WTC11 (cell line): ENCODE measurements at regions not wholly inside any gene's neighbourhood (a gene's known extent, or its start where the extent isn't known, plus 50 kb on each side); places are given as distances from the start of the nearest gene placed in this dataset.

ENCODE experiments used
- ATAC-seq: fragments of 200-7000 bp; cut with Tn5 transposase; 2 replicates; pipeline ENCODE4 v1.10.0; 2021; ENCODE audit warnings: mild to moderate bottlenecking, moderate library complexity
- CTCF ChIA-PET: fragments of 300-600 bp; sonication (Branson Sonifier 250); formaldehyde crosslinking; loops from one replicate; lab custom pipeline; 2021; ENCODE audit warnings: antibody characterized with exemption; lab: Charles Lee
- POLR2A ChIA-PET: fragments of 350-600 bp; sonication (Branson Sonifier 250); formaldehyde crosslinking; loops from one replicate; lab custom pipeline; 2021; ENCODE audit warnings: antibody characterized with exemption; lab: Charles Lee
- DNase-seq: peaks from one replicate; pipeline ENCODE4 v3.0.0; 2021; ENCODE audit warnings: low spot score
- H3K27ac Mint-ChIP-seq: 2 replicates; pipeline ENCODE4 v1.8.0; 2021; ENCODE audit warnings: mixed read lengths
- H3K27me3 Mint-ChIP-seq: 2 replicates; pipeline ENCODE4 v1.8.0; 2021; ENCODE audit warnings: low read depth, mild to moderate bottlenecking, moderate library complexity, mixed read lengths
- H3K36me3 Mint-ChIP-seq: 2 replicates; pipeline ENCODE4 v1.8.0; 2021; ENCODE audit warnings: mixed read lengths
- H3K4me1 Mint-ChIP-seq: 2 replicates; pipeline ENCODE4 v1.8.0; 2022; ENCODE audit warnings: mixed read lengths
- H3K4me3 Mint-ChIP-seq: 2 replicates; pipeline ENCODE4 v1.8.0; 2021; ENCODE audit warnings: mild to moderate bottlenecking, moderate library complexity, mixed read lengths
- H3K9me3 Mint-ChIP-seq: 2 replicates; pipeline ENCODE4 v1.8.0; 2021; ENCODE audit warnings: mixed read lengths
- ATF1 ChIP-seq: sonication (generic); formaldehyde crosslinking; IDR thresholded peaks from 2 replicates; pipeline ENCODE4 v1.8.1; 2023; ENCODE audit warnings: mild to moderate bottlenecking, moderate library complexity, missing genetic modification reagents
- CTCF ChIP-seq: fragments of 200-600 bp; IDR thresholded peaks from 2 replicates; pipeline ENCODE4 v1.8.0; 2022; ENCODE audit warnings: antibody characterized with exemption
- EMX1 ChIP-seq: fragments of 250-450 bp; sonication (Bioruptor Pico); IDR thresholded peaks from 2 replicates; pipeline ENCODE4 v1.8.0; 2021; ENCODE audit warnings: mild to moderate bottlenecking
- ERG ChIP-seq: fragments of 250-450 bp; sonication (Bioruptor Pico); IDR thresholded peaks from 2 replicates; pipeline ENCODE4 v1.8.0; 2021; ENCODE audit warnings: mild to moderate bottlenecking
- ESRRA ChIP-seq: sonication (generic); formaldehyde crosslinking; IDR thresholded peaks from 2 replicates; pipeline ENCODE4 v1.8.1; 2022; ENCODE audit warnings: mild to moderate bottlenecking, missing genetic modification reagents, borderline replicate concordance
- MXD4 ChIP-seq: fragments of 250-450 bp; sonication (Bioruptor Pico); IDR thresholded peaks from 2 replicates; pipeline ENCODE4 v1.8.0; 2021; ENCODE audit warnings: mild to moderate bottlenecking, moderate library complexity, borderline replicate concordance
- PREB ChIP-seq: sonication (generic); formaldehyde crosslinking; IDR thresholded peaks from 2 replicates; pipeline ENCODE4 v1.8.1; 2022; ENCODE audit warnings: mild to moderate bottlenecking, missing genetic modification reagents, moderate library complexity, borderline replicate concordance
- PRRX2 ChIP-seq: fragments of 250-450 bp; sonication (Bioruptor Pico); IDR thresholded peaks from 2 replicates; pipeline ENCODE4 v1.8.0; 2021; ENCODE audit warnings: mild to moderate bottlenecking
- SMAD3 ChIP-seq: sonication (generic); formaldehyde crosslinking; IDR thresholded peaks from 2 replicates; pipeline ENCODE4 v1.8.0; 2022; ENCODE audit warnings: missing genetic modification reagents, mild to moderate bottlenecking, borderline replicate concordance
- SP1 ChIP-seq: sonication (generic); formaldehyde crosslinking; conservative IDR thresholded peaks from 2 replicates; pipeline ENCODE4 v1.8.1; 2022; ENCODE audit warnings: missing genetic modification reagents
- STAT6 ChIP-seq: sonication (generic); formaldehyde crosslinking; conservative IDR thresholded peaks from 2 replicates; pipeline ENCODE4 v1.8.1; 2023; ENCODE audit warnings: mild to moderate bottlenecking, low read depth, missing genetic modification reagents, moderate library complexity
- TCF7 ChIP-seq: sonication (generic); formaldehyde crosslinking; IDR thresholded peaks from 2 replicates; pipeline ENCODE4 v1.8.0; 2022; ENCODE audit warnings: mild to moderate bottlenecking, low read depth, missing genetic modification reagents, moderate library complexity
- TP53 ChIP-seq: sonication (generic); formaldehyde crosslinking; IDR thresholded peaks from 2 replicates; pipeline ENCODE4 v1.8.1; 2023; ENCODE audit warnings: mild to moderate bottlenecking, missing genetic modification reagents
- ZNF219 ChIP-seq: sonication (generic); formaldehyde crosslinking; IDR thresholded peaks from 2 replicates; pipeline ENCODE4 v1.8.0; 2023; ENCODE audit warnings: missing genetic modification reagents, mild to moderate bottlenecking, borderline replicate concordance
- ZNF317 ChIP-seq: sonication (generic); formaldehyde crosslinking; IDR thresholded peaks from 2 replicates; pipeline ENCODE4 v1.8.1; 2023; ENCODE audit warnings: low read depth, mild to moderate bottlenecking, moderate library complexity, missing genetic modification reagents, borderline replicate concordance
- ZNF396 ChIP-seq: fragments of 250-450 bp; sonication (Bioruptor Pico); IDR thresholded peaks from 2 replicates; pipeline ENCODE4 v1.8.0; 2021; ENCODE audit warnings: mild to moderate bottlenecking, moderate library complexity, borderline replicate concordance
- ZNF671 ChIP-seq: fragments of 250-450 bp; sonication (Bioruptor Pico); IDR thresholded peaks from 2 replicates; pipeline ENCODE4 v1.8.0; 2021; ENCODE audit warnings: mild to moderate bottlenecking
- ZSCAN18 ChIP-seq: fragments of 250-450 bp; sonication (Bioruptor Pico); IDR thresholded peaks from 2 replicates; pipeline ENCODE4 v2.1.2; 2022; ENCODE audit warnings: mild to moderate bottlenecking, moderate library complexity

- TF ChIP-seq MXD4: no peak
Measured at GRCh38 chr11:129612447-129612961, 203.1 kb upstream of the TMEM45B start (continued).

GRCh38 chr11:129613071-129613470, 202.6 kb upstream of the TMEM45B start:
- H3K27ac Mint-ChIP-seq: no peak overlapping the region
- H3K9me3 Mint-ChIP-seq: no peaks in the 10 kb centered on the region
- ATAC-seq (no peak), DNase-seq (no peak)
- POLR2A ChIA-PET: no interaction called here
- H3K4me3 Mint-ChIP-seq: no peak overlapping the region
- no peaks in the 10 kb centered on the region for H3K4me1 Mint-ChIP-seq
- H3K36me3 Mint-ChIP-seq: no peaks in the 10 kb centered on the region
- CTCF ChIA-PET: interaction anchor here (0.7 to 1.3 kb wide), 2 partner anchors 82 to 319 kb away, joined by 3 to 9 read pairs; no protein-coding TSS in a partner anchor
- H3K27me3 Mint-ChIP-seq: no peaks in the 10 kb centered on the region
- TF ChIP-seq ZNF671 (CRISPR knock-in tag): no peak
- TF ChIP-seq PRRX2 (CRISPR knock-in tag): no peak
- TF ChIP-seq EMX1 (CRISPR knock-in tag): no peak
- TF ChIP-seq ESRRA (CRISPR knock-in tag): no peak
- TF ChIP-seq TCF7: no peak
- no peak for TF ChIP-seq ZSCAN18 (CRISPR knock-in tag)
- no peak for TF ChIP-seq ATF1 (CRISPR knock-in tag)
- TF ChIP-seq SP1: no peak
- TF ChIP-seq ZNF219: no peak
- TF ChIP-seq SMAD3 (CRISPR knock-in tag): no peak
- no peak for TF ChIP-seq ZNF396 (CRISPR knock-in tag)
- no peak for TF ChIP-seq TP53 (CRISPR knock-in tag)
- TF ChIP-seq STAT6 (CRISPR knock-in tag): no peak
- no peak for TF ChIP-seq CTCF
- TF ChIP-seq ZNF317 (CRISPR knock-in tag): no peak
- no peak for TF ChIP-seq PREB (CRISPR knock-in tag)
- no peak for TF ChIP-seq ERG (CRISPR knock-in tag)
